K562 (cell line): ENCODE measurements at regions not wholly inside any gene's neighbourhood (a gene's known extent, or its start where the extent isn't known, plus 50 kb on each side); places are given as distances from the start of the nearest gene placed in this dataset.

Experiments
- BHLHE40 ChIP-seq: IDR thresholded peaks from 2 replicates; pipeline ENCODE4 v1.6.1; 2011; ENCODE audit warnings: low read length, improper control_type of control experiment
- CBX2 ChIP-seq: fragments of 200-600 bp; sonication (generic); IDR thresholded peaks from one replicate; pipeline ENCODE4 v1.6.1; 2012; ENCODE audit warnings: mild to moderate bottlenecking, low read length, inconsistent platforms; ENCODE audit not compliant: insufficient read depth, poor library complexity, severe bottlenecking
- FOSL1 ChIP-seq: fragments of 200-800 bp; sonication (Bioruptor generic); conservative IDR thresholded peaks from 2 replicates; pipeline ENCODE4 v1.6.1; 2016; ENCODE audit warnings: missing genetic modification characterization, missing compliant biosample characterization
- L3MBTL2 ChIP-seq: fragments of 450-650 bp; IDR thresholded peaks from 2 replicates; pipeline ENCODE4 v1.6.1; 2016; ENCODE audit warnings: mild to moderate bottlenecking, moderate library complexity
- MYBL2 ChIP-seq, 2 experiments: fragments of 450-650 bp in 1 of 2; sonication (generic) in 1 of 2; formaldehyde crosslinking in 1 of 2; IDR thresholded peaks; 2 replicates each; pipeline versions ENCODE4 v1.6.1 to v1.8.1; 2017 to 2022; ENCODE audit warnings: borderline replicate concordance in 1 of 2, inconsistent platforms in 1 of 2, low read depth in 1 of 2, mild to moderate bottlenecking in 1 of 2, missing genetic modification reagents in 1 of 2, moderate library complexity in 1 of 2
- NR2C1 ChIP-seq, 2 experiments: fragments of 450-650 bp; IDR thresholded peaks; 2 replicates each; pipeline ENCODE4 v1.6.1; 2017; ENCODE audit warnings: mild to moderate bottlenecking in 2 of 2, antibody characterized with exemption in 1 of 2, inconsistent platforms in 1 of 2, missing compliant biosample characterization in 1 of 2, missing genetic modification characterization in 1 of 2
- RB1 ChIP-seq: fragments of 450-650 bp; IDR thresholded peaks from 2 replicates; pipeline ENCODE4 v1.6.1; 2017; ENCODE audit warnings: low read depth, mild to moderate bottlenecking
- TCF3 ChIP-seq: sonication (generic); formaldehyde crosslinking; IDR thresholded peaks from 2 replicates; pipeline ENCODE4 v1.4.0; 2020; ENCODE audit warnings: mild to moderate bottlenecking, missing genetic modification reagents
- ZEB2 ChIP-seq: fragments of 450-650 bp; IDR thresholded peaks from 2 replicates; pipeline ENCODE4 v1.6.1; 2016
- ZNF41 ChIP-seq: fragments of 250-450 bp; sonication (Bioruptor Pico); conservative IDR thresholded peaks from 2 replicates; pipeline ENCODE4 v1.4.0; 2020; ENCODE audit warnings: mild to moderate bottlenecking
- ZNF780A ChIP-seq: fragments of 250-450 bp; sonication (Bioruptor Pico); IDR thresholded peaks from 2 replicates; pipeline ENCODE4 v1.5.0; 2021; ENCODE audit warnings: mild to moderate bottlenecking
- TF ChIP-seq, protein P1 (sequence below): fragments of 450-650 bp; IDR thresholded peaks from 2 replicates; pipeline ENCODE4 v1.6.1; 2016; ENCODE audit warnings: borderline replicate concordance
- TF ChIP-seq, protein P2 (sequence below): fragments of 250-450 bp; sonication (Bioruptor Pico); IDR thresholded peaks from 2 replicates; pipeline ENCODE4 v1.5.0; 2021
- TF ChIP-seq, protein P3 (sequence below): fragments of 450-650 bp; IDR thresholded peaks from 2 replicates; pipeline ENCODE4 v1.6.1; 2016; ENCODE audit warnings: mild to moderate bottlenecking, moderate library complexity

DNA sequence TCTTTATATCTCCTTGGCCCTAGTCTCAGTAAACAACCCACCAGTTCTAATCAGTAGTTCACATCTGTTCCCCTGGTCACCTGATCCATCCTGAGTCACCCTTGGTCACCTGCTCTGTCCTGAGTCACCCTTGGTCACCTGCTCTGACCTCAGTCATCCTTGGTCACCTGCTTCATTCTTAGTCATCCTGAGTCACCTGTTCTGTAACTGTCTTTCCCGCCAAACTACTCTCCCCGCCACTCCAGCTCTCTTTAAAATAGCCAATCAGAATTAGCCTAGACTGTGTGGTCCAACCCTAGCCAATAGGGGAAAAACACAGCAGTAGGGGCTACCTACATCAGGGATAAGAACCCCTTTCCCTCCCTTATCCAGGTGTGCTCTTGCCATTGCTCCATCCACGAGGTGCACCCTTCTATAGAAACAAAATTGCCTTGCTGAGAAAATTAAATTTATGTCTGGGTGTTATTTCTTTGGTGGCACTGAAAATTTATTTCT is 245.4 kb upstream of the DIO3 start (continued):
- TF ChIP-seq, protein P1, sequence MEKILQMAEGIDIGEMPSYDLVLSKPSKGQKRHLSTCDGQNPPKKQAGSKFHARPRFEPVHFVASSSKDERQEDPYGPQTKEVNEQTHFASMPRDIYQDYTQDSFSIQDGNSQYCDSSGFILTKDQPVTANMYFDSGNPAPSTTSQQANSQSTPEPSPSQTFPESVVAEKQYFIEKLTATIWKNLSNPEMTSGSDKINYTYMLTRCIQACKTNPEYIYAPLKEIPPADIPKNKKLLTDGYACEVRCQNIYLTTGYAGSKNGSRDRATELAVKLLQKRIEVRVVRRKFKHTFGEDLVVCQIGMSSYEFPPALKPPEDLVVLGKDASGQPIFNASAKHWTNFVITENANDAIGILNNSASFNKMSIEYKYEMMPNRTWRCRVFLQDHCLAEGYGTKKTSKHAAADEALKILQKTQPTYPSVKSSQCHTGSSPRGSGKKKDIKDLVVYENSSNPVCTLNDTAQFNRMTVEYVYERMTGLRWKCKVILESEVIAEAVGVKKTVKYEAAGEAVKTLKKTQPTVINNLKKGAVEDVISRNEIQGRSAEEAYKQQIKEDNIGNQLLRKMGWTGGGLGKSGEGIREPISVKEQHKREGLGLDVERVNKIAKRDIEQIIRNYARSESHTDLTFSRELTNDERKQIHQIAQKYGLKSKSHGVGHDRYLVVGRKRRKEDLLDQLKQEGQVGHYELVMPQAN = no peak
- TF ChIP-seq ZNF780A (no peak), RB1 (no peak), CBX2 (no peak), ZEB2 (peak; percentile 85), L3MBTL2 (peak; percentile 40; the same call in 1 of the 2 replicates), ZNF41 (CRISPR knock-in tag) (no peak), FOSL1 (tag) (peak; percentile 99), NR2C1 (IDR thresholded peaks at IDR 0.05) (no peak), NR2C1 (tag; IDR thresholded peaks at IDR 0.05) (no peak), MYBL2 (IDR thresholded peaks at IDR 0.05; ENCODE audit: low read depth) (peak; percentile 82), MYBL2 (CRISPR knock-in tag; IDR thresholded peaks at IDR 0.05; ENCODE audit: borderline replicate concordance) (no peak), TCF3 (peak; percentile 33; the same call in 1 of the 2 replicates), BHLHE40 (peak; percentile 82)
- TF ChIP-seq, protein P2, sequence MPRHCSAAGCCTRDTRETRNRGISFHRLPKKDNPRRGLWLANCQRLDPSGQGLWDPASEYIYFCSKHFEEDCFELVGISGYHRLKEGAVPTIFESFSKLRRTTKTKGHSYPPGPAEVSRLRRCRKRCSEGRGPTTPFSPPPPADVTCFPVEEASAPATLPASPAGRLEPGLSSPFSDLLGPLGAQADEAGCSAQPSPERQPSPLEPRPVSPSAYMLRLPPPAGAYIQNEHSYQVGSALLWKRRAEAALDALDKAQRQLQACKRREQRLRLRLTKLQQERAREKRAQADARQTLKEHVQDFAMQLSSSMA (CRISPR knock-in tag) = no peak
- TF ChIP-seq, protein P3, sequence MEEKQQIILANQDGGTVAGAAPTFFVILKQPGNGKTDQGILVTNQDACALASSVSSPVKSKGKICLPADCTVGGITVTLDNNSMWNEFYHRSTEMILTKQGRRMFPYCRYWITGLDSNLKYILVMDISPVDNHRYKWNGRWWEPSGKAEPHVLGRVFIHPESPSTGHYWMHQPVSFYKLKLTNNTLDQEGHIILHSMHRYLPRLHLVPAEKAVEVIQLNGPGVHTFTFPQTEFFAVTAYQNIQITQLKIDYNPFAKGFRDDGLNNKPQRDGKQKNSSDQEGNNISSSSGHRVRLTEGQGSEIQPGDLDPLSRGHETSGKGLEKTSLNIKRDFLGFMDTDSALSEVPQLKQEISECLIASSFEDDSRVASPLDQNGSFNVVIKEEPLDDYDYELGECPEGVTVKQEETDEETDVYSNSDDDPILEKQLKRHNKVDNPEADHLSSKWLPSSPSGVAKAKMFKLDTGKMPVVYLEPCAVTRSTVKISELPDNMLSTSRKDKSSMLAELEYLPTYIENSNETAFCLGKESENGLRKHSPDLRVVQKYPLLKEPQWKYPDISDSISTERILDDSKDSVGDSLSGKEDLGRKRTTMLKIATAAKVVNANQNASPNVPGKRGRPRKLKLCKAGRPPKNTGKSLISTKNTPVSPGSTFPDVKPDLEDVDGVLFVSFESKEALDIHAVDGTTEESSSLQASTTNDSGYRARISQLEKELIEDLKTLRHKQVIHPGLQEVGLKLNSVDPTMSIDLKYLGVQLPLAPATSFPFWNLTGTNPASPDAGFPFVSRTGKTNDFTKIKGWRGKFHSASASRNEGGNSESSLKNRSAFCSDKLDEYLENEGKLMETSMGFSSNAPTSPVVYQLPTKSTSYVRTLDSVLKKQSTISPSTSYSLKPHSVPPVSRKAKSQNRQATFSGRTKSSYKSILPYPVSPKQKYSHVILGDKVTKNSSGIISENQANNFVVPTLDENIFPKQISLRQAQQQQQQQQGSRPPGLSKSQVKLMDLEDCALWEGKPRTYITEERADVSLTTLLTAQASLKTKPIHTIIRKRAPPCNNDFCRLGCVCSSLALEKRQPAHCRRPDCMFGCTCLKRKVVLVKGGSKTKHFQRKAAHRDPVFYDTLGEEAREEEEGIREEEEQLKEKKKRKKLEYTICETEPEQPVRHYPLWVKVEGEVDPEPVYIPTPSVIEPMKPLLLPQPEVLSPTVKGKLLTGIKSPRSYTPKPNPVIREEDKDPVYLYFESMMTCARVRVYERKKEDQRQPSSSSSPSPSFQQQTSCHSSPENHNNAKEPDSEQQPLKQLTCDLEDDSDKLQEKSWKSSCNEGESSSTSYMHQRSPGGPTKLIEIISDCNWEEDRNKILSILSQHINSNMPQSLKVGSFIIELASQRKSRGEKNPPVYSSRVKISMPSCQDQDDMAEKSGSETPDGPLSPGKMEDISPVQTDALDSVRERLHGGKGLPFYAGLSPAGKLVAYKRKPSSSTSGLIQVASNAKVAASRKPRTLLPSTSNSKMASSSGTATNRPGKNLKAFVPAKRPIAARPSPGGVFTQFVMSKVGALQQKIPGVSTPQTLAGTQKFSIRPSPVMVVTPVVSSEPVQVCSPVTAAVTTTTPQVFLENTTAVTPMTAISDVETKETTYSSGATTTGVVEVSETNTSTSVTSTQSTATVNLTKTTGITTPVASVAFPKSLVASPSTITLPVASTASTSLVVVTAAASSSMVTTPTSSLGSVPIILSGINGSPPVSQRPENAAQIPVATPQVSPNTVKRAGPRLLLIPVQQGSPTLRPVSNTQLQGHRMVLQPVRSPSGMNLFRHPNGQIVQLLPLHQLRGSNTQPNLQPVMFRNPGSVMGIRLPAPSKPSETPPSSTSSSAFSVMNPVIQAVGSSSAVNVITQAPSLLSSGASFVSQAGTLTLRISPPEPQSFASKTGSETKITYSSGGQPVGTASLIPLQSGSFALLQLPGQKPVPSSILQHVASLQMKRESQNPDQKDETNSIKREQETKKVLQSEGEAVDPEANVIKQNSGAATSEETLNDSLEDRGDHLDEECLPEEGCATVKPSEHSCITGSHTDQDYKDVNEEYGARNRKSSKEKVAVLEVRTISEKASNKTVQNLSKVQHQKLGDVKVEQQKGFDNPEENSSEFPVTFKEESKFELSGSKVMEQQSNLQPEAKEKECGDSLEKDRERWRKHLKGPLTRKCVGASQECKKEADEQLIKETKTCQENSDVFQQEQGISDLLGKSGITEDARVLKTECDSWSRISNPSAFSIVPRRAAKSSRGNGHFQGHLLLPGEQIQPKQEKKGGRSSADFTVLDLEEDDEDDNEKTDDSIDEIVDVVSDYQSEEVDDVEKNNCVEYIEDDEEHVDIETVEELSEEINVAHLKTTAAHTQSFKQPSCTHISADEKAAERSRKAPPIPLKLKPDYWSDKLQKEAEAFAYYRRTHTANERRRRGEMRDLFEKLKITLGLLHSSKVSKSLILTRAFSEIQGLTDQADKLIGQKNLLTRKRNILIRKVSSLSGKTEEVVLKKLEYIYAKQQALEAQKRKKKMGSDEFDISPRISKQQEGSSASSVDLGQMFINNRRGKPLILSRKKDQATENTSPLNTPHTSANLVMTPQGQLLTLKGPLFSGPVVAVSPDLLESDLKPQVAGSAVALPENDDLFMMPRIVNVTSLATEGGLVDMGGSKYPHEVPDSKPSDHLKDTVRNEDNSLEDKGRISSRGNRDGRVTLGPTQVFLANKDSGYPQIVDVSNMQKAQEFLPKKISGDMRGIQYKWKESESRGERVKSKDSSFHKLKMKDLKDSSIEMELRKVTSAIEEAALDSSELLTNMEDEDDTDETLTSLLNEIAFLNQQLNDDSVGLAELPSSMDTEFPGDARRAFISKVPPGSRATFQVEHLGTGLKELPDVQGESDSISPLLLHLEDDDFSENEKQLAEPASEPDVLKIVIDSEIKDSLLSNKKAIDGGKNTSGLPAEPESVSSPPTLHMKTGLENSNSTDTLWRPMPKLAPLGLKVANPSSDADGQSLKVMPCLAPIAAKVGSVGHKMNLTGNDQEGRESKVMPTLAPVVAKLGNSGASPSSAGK = peak; percentile 34; the same call in 1 of the 2 replicates
